ENCODE measurements at regions not wholly inside any gene's neighbourhood (a gene's known extent, or its start where the extent isn't known, plus 50 kb on each side); places are given as distances from the start of the nearest gene placed in this dataset.
"Not testable (repeated sequence)": the region's sequence is repeated elsewhere in the genome, so short reads cannot be mapped to it uniquely, and the experiment has no call there.

DNA sequence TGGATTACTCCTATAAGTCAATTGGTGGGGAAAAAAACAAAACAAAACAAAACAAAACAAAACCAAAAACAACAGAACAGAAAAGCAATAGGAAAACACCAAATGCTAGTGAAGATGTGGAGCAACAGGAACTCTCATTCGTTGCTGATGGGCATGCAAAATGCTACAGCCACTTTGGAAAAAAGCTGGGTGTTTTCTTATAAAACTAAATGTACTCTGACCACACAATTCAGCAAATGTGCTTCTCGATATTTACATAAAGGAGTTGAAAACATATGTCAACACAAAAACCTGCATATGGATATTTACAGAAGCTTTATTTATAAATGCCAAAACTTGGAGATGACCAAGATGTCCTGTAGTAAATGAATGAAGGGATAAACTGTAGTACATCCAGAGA, 703.6 kb upstream of the FAM241A start:
- no peak for DNase-seq

DNA sequence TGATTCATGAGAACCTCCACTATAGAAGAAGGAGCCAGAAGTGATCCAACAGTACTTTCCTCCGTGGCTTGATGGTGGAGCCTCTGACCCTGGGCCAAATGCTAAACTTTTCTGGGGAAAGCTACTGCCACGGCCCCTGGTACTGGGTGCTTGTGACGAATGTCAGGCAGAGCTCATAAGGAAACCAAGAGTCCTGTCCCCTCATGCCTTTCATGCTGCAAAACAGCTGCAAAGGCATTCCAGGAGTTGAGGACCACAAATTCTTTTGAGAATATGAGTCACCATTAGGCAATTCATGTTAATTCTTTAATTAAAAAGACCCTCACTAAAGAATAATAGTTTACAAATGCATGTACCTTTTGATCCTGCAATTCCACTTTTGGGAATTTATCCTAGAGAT, 700.4 kb upstream of the FAM241A start:
- not testable (repeated sequence) for DNase-seq

DNA sequence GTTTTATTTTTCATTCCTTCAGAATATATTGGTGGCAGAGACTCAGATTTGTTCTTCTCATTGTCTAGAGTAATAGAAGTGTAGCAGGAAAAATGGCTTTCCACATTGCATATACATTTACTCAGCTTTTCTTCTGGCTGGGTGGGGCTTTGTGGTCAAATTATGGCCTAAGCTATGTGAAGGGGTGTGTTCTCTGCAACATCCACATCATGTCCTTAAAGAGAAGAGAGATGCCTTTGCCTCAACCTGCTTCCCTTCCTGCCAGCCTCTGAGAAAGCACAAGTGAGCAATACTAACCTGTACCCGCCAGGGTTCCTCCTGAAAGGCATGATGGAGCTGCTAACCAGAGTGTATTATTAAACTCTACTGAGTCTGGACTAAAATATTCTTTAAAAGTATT, 695.6 kb upstream of the FAM241A start:
- no peak for DNase-seq

DNA sequence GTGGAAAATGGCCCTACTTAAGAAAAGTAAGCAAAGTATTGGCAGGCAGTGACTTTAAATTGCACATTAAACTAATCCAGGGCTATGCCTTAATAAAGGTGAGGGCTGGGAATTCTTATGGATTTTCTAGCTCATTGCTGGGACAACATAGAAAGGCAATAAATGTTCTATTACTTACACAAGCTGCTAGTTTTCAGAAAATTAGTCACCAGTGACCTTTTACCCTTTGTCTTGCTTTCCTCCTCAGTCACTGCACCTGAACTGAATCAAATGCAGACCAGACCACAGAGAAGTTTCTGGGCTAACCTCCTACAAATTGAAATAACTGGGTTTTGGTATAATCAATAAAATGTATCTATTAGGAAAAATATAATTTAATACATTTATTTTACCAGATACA, 694.4 kb upstream of the FAM241A start:
- no peak for DNase-seq

DNA sequence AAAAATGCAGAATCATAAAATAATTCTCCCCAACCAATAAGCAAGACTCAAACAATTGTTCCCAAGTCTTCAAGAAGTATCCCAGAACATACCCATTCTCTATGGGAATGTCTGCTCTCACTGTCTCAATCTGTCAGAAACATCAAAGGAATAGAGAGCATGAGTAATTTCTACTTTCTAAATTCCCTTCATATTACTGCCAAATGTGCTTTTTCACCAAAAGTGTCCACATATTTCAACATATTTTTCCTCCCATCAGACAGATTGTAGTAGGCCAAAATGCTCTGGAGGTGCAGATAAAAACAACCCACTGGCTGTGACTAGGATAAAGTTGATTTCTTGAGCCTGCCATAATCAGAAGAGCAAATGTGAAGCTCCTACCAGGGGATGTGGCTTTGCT, 692.0 kb upstream of the FAM241A start:
- DNase-seq, result no peak

DNA sequence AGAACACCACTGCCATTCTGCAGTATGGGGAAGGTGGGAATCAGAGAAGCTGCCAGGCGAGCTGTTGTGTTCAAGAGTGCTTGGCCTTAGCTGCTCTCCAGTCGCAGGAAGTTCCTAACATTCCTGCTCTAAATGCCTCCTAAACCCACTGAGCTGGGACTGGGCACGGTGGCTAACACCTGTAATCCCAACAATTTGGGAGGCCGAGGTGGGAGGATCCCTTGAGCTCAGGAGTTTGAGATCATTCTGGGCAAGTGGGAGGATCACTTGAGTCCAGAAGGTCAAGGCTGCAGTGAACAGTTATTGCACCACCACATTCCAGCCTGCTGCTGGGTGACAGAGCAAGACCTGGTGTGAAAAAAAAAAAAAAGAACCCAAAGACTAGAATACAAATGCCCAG, 690.3 kb upstream of the FAM241A start:
- DNase-seq, result no peak

DNA sequence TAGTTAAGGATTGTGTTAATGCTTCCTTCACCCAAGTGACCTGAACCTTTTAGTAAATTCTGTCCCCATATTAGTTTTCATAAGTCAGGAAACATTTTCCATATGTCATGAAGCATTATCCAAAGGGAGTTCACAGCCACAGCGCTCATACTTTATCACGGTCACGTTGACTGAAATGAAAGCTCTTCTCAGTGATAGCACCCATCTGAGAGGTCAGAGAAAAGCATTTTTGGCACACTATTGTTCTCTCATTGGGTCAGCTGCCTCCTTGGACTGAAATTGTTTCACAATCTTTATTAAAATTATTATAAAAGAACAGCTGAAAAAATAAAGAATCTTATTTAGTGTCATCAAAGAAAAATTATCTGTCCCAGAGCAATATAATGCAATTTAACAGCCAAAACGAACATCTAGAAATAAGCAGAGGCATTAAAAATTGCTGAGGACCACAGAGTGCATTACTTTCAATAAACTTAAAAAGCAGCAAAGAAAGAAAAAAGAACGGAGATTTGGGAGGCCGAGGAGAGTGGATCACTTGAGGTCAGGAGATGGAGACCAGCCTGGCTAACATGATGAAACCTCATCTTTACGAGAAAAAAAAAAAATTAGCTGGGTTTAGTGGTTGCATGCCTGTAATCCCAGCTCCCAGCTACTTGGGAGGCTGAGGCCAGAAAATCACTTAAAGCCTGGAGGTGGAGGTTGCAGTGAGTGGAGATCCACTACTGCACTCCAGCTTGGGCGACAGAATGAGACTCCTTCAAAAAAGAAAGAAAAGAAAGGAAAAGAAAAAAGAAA, 680.8 kb upstream of the FAM241A start:
- DNase-seq, result no peak

DNA sequence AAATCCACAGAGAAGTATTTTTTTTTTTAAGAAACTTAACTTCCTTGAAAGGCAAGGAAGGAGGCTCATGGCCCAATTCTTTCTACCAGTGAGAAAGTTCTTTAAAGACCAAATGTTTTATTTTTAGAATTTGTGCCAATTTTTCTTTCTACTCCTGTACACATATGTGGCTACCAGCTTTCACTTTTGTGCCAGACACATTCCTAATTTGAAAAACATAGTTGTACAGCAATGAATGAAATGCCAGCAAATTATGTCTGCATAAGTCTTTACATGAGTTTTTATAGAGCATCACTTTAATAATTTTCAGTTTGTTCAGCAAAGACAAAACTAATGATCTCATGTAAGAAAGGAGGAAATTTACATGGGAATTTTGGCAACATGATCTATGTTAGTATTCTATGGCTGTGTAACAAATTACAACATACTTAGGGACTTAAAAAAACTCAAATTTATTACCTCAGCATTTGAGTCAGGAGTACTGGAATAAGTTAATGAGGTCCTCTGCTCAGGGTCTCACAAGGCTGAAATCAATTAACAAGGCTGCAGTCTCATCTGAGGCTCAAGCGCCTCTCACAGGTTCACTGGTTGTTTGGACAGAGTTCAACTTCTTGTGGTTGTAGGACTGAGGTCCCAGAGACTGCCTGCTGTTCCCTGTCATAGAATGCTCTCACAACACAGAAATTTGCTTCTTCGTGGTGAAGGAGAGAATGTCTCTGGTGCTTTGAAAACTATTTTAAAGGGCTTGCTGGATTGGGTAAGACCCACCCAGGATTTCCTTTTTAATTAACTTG, 678.2 kb upstream of the FAM241A start:
- no peak for DNase-seq

DNA sequence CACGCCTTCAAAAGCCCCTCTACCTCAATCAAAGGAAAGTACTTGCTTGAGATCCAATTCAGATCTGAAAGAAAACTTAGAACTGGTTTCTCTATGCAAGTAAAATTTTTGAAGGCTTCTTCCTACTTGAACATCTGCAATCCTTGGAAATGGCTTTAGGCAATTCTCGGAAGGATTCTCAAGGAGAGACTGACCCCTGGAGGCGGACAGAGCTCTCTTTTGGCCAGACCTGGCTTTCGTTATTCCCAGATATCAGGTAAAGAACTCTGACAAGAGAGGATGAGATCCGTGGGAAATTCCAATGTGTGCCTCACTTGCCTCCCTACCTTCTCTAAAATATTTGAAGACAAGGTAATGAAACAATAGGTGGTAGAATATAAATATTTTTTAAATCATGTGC, 670.3 kb upstream of the FAM241A start:
- DNase-seq, result peak; percentile 46

DNA sequence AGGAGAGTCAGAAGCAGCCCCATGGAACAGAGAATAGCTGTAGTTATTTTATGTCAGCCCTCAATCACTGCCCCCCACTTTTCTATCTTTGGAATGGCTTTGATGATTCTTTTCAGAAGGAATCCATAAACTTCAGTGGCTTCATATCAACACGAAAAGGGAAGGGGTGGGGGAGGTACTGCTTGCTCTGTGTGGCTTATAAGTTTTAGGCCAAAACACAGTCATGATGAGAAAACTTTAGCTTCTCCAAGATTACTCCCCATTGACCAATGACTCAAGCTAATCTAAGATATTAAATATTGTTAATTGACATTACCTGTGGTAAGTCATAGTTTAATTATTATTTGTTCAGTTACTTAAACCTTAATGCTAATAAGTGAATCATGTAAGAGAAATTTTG, 669.6 kb upstream of the FAM241A start:
- DNase-seq, result no peak

DNA sequence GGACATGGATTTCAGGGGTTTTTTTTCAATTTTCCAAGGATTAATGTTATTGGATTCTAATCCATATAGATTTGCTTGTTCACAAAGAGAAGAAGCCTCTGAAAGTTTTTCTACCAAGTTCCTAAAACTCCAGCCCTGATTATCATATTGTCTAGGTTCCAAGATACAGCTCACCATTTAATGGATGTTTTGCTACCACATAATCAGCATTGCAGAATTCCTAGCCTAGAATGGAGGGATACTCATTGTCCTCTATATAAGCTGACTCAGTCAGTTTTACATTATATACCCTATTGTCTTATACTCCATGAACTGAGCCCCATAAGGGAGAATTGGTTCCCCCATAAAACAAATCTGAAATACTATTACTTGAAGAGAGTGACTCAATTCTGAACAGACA, 664.7 kb upstream of the FAM241A start:
- no peak for DNase-seq

DNA sequence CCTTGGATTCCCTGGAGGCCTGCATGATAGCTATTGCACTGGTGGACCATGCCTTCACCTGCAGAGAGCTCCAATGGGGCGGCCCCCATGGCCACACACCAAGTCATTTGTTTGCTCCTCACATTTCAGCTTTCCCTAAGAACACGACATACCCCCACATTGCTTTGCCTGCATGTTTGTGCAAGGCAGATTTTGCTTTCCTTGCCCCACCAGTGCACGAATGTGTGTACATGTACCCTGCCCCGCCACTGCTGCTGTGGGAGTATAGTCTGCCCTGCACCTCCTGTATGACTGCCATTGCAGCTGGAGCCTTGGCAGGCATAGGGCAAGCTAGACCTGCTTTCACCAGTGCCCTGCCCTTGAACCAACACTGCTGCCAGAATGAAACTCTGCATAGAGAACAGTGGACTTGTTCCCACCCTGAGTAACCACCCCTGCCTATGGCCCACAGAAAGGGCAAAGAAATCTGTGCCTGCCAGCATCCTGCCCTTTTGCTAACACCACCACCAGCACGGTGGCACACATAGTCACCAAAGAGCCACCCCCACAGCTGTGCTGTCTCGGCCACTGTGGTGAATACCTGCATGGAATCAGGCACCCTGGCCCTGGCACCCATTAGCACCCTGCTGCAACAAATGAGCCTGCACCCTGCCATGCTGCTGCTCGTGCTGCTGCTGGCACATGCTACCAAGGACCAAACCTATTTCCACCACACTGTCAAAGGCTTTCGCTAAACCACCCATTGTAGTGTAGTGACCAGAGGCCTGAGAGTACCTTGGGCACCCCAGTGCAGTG, 661.7 kb upstream of the FAM241A start:
- no peak for DNase-seq

DNA sequence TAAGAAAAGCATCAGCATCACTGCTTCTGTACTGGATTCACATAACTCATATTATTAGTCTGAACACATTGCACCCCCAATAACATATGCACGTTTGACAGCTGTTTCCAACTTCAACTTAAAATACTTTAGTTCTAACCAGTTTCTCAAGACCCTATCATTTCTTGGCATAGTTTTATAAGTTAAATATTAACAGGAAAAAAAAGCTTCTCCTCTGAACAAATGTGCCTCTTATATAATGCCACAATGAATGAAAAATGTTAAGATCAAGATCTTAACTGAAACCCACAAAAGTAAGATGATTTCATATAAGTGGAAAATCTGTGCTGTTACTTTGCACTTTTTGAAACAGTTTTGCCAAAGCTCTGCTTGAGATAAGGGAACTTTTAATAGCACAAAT, 652.8 kb upstream of the FAM241A start:
- no peak for DNase-seq

DNA sequence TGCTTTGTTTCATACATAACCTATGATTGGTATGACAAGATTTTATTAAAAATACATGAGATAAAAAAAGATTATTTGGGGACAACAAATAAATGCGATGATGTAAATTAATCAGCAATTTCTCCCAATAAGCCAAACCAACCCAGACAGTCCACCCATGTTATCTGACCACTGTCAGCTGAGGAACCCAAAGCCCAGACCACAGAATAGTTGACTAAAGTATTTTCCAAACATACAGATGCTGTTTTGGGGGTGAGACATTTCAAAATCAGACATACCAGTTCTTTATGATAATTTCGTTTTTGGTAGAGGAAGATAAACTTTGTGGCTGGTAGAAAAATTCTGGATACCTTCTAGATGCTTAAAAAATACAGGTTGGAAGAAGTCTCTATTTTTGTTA, 650.8 kb upstream of the FAM241A start:
- DNase-seq, result no peak

DNA sequence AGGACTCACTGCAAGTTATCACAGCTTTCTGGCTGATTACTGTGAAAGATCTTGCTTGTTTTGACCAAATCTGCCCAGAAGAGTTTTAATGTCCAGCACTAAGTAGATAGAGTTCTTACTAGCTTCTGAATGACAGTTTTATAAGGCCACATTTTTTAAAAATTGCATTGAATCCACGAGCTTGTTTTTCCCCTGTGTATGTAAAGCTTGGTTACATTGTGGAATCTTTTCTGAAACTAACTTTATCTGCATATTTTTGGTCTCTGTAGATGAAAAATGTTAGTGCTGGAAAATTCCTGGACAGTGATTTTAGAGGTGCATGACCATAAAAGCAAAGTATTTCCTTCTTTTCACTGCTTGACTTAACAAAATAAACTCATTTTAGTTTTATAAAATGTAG, 650.3 kb upstream of the FAM241A start:
- DNase-seq, result no peak

DNA sequence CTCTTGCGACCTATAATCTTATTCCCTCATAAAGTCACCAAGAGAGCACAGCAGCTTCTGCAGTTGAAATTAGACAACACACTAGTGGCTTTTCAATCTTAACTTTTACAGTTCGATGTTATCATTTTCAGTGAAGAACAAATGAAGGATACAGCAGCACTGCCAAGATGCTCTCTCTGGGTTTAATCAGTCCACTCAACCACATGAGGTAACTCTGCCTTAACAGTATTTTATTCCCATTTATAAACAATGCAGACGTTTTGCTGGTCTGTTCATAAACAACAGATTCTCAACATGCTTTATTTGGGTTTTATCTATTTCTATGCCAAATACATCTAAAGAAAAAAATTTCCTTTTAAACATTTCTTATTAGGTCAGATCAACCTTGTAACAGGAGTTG, 646.0 kb upstream of the FAM241A start:
- DNase-seq, result no peak

DNA sequence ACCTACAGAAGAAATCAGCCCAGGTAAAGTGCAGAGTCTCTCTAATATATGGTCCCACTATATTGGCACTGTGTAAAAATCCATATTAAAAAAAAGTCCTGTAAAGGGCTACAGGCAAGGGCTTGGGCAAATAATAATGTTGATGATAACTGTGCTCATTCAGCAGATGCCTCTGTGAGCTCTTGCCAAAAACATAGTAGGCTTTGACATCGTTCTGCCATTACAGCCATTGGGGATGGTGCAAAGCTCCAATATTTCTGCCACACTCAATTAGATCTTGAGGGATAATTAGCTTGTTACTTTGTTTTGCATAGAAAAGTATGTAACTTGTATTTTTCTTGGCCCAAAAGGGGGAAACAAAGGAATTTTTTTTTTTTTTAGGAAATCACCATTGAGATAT, 645.5 kb upstream of the FAM241A start:
- DNase-seq, result no peak

DNA sequence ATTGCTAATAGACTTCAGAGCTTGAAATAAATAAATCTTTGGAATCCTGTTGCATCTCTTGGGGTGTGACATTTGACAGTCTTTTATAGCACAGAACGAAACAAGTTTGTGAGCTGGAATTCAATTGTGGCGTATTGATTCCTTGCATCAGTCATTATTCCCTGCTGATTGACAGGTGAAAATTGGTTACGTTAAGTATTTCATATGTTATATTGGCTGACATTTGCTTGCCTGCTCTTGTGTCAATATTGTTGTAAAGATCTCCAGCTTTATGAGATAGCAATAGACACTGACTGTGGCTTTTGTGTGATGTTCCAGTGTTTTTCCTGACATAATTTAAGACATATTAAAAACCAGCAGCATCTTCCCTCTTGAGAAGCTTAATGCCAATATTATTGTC, 644.4 kb upstream of the FAM241A start:
- DNase-seq, result peak; percentile 5

DNA sequence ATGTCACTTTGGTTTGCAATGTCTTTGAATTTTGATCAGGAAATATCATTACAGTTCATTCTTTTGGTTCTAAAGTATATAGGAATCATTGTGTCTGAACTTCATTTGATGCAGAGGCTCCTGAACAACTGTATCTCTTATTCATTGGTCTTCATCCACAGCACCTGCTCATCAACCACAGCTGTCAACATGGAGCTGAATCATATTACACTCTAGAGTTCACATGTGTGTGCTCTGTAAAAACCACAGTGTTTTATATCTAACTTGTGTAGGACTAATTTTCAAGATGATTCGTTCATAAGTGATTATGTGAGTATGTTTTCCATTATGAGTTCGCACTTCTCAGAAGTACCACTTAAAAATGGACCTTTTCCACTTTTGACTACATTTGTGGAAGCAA, 643.3 kb upstream of the FAM241A start:
- peak; percentile 39 for DNase-seq

DNA sequence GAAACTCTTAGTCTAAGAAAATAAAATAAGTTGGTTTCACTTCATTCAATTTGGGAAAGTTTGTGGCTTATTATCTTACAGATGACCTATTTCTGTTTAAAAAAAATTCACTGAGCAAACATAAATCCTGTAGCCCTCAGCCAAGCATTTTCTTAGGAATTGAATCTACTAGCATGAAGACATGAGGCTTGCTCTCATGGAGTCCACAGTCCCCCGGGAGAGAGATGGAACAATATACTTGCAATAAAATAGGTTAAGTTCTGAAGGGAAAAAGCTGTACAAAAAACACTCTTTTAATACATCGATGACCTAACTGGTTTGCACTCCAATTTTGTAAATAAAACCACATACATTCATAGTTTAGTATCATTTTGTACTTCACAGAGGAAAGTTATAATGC, 642.6 kb upstream of the FAM241A start:
- no peak for DNase-seq

DNA sequence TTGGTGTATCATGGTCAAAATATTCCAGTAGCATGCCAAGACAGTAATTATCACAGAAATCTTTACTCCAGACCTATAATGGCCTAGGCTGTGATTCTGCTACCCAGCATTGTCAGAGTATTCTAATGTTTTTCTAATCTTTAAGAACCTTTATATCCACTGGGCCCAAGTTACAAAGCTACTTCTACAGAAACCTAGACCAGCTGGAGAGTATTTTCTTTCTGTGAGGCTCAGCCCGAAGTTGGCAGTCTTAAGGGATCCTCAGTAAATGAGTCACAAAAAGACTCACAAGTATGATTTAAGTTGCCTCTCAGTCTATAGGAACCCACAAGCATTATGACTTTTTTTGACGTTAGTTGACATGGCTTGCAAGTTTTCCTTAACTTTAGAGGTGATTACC, 638.5 kb upstream of the FAM241A start:
- DNase-seq, result no peak

DNA sequence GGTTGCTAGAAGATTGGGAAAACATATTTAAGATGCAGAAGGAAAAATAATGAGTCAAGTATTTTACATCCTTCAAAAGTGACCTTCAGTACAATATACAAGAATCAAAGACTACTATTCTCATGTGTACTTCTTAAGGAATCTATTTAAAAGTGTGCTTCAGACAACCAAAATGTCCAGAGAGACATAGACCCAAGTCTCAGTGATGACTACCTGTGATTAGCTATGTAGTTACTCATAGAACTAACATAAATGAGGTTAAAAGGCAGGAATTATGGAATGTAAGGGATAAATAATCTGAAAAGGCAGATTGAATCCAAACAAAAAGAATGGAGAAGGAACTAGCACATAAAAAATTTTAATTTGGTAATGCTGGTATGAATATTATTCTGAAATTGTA, 634.7 kb upstream of the FAM241A start:
- DNase-seq, result no peak

DNA sequence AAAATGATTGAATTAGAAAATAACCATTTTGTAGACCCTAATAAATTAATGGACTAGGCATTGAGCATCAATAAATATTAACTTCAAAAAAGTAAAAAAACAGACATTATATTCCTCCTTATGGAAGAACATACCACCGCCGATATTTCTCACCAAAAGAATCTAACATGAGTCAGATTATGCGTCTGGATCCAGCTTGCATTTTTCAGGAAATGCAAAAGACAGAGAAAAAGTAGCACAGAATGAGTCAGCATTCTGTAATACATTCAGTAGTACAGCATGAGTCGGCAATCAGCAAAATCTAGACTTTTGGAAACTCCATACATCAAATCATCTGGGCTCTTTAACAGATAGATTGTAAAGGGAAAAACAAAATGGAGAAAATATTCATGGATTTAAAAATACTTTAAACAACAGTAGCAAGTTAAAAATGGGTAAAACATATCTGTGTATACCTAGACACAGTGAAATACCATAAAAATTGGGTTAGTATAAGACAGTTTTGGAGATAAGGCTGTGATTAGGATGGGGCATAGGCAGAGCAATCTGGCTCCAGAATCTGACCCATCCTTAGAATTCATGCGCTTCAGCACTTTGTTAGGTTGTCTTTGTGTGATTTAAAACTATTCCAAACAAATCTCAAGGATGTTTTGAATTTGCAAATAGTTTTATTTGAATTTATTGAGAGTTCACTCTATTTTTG, 633.0 kb upstream of the FAM241A start:
- DNase-seq, result peak; percentile 62

All from DMS53 (cell line).